SK-N-SH (cell line): ENCODE measurements at regions not wholly inside any gene's neighbourhood (a gene's known extent, or its start where the extent isn't known, plus 50 kb on each side); places are given as distances from the start of the nearest gene placed in this dataset.

Source experiments
- CTCF ChIA-PET: fragments of 300-600, 350-600 bp; formaldehyde crosslinking; extraction: SDS; loops from one replicate; lab custom pipeline; 2021; lab: Yijun Ruan, JAX
- POLR2A ChIA-PET: fragments of 350-600 bp; sonication (Branson Sonifier 250); formaldehyde crosslinking; extraction: SDS; loops from one replicate; lab custom pipeline; 2020; ENCODE audit warnings: antibody characterized with exemption, inconsistent platforms; lab: Yijun Ruan, JAX
- DNase-seq: peaks from one replicate; pipeline ENCODE4 v3.0.0; 2012
- H2AFZ ChIP-seq: fragments of 200-600 bp; sonication (generic); 2 replicates; pipeline ENCODE4 v1.8.1; 2016; ENCODE audit warnings: antibody characterized with exemption, mild to moderate bottlenecking, low read depth
- H3F3A ChIP-seq: fragments of 200-600 bp; sonication (generic); replicated peaks from 2 replicates; pipeline ENCODE3; 2016; ENCODE audit warnings: antibody characterized with exemption, mild to moderate bottlenecking; ENCODE audit not compliant: insufficient read depth
- H3K27ac ChIP-seq, 2 experiments: fragments of 200-500 bp in 1 of 2; fragments of 200-600 bp in 1 of 2; sonication (Bioruptor generic) in 1 of 2; sonication (generic), shearing (Covaris generic) in 1 of 2; 2 replicates each; pipeline versions ENCODE4 v1.5.1 to v1.6.1; 2014 to 2016; ENCODE audit warnings: low read depth in 2 of 2, inconsistent platforms in 1 of 2, low read length in 1 of 2, mild to moderate bottlenecking in 1 of 2, mixed read lengths in 1 of 2
- H3K27me3 ChIP-seq: fragments of 200-600 bp; sonication (generic), shearing (Covaris generic); 2 replicates; pipeline ENCODE4 v1.6.1; 2016; ENCODE audit warnings: mixed run types; ENCODE audit not compliant: insufficient read depth
- H3K36me3 ChIP-seq, 2 experiments: fragments of 200-500 bp in 1 of 2; fragments of 200-600 bp in 1 of 2; sonication (Bioruptor generic) in 1 of 2; sonication (generic) in 1 of 2; replicated peaks in 1 of 2; 2 replicates each; pipeline versions ENCODE3 to v1.5.1; 2014 to 2016; ENCODE audit warnings: low read length in 1 of 2, mild to moderate bottlenecking in 1 of 2; ENCODE audit not compliant: insufficient read depth in 2 of 2, control insufficient read depth in 1 of 2
- H3K4me1 ChIP-seq, 2 experiments: fragments of 200-500 bp in 1 of 2; fragments of 200-600 bp in 1 of 2; sonication (Bioruptor generic) in 1 of 2; sonication (generic), shearing (Covaris generic) in 1 of 2; 2 replicates each; pipeline versions ENCODE4 v1.5.1 to v1.6.1; 2014 to 2016; ENCODE audit warnings: low read depth in 1 of 2, low read length in 1 of 2, mixed run types in 1 of 2; ENCODE audit not compliant: insufficient read depth in 2 of 2, control insufficient read depth in 1 of 2
- H3K4me2 ChIP-seq: fragments of 200-600 bp; sonication (generic), shearing (Covaris generic); 2 replicates; pipeline ENCODE4 v1.6.1; 2017; ENCODE audit warnings: mixed run types
- H3K4me3 ChIP-seq, 2 experiments: fragments of 200-500 bp in 1 of 2; fragments of 200-600 bp in 1 of 2; sonication (Bioruptor generic) in 1 of 2; sonication (generic), shearing (Covaris generic) in 1 of 2; 2 replicates each; pipeline versions ENCODE4 v1.5.1 to v1.8.1; 2014 to 2016; ENCODE audit warnings: low read depth in 2 of 2, inconsistent platforms in 1 of 2, low read length in 1 of 2, mild to moderate bottlenecking in 1 of 2, mixed read lengths in 1 of 2, moderate library complexity in 1 of 2
- H3K79me2 ChIP-seq: fragments of 200-600 bp; sonication (generic); 2 replicates; pipeline ENCODE4 v1.8.1; 2017; ENCODE audit warnings: mild to moderate bottlenecking; ENCODE audit not compliant: insufficient read depth
- H3K9ac ChIP-seq: fragments of 200-600 bp; sonication (generic); 2 replicates; pipeline ENCODE4 v1.6.1; 2017; ENCODE audit warnings: mixed run types
- H3K9me2 ChIP-seq: fragments of 200-600 bp; sonication (generic); 2 replicates; pipeline ENCODE4 v1.6.1; 2017; ENCODE audit warnings: mixed run types
- H3K9me3 ChIP-seq: fragments of 200-600 bp; sonication (generic); 2 replicates; pipeline ENCODE4 v1.6.1; 2017; ENCODE audit warnings: mixed run types, mild to moderate bottlenecking, moderate library complexity
- H4K20me1 ChIP-seq: fragments of 200-600 bp; sonication (generic); 2 replicates; pipeline ENCODE4 v1.6.1; 2017; ENCODE audit warnings: mild to moderate bottlenecking, mixed run types; ENCODE audit not compliant: insufficient read depth
- ELF1 ChIP-seq: IDR thresholded peaks from 2 replicates; pipeline ENCODE4 v1.4.0; 2012
- FOSL2 ChIP-seq: IDR thresholded peaks from 2 replicates; pipeline ENCODE4 v1.4.0; 2012; ENCODE audit warnings: low read depth, mild to moderate bottlenecking, moderate library complexity, borderline replicate concordance
- FOXM1 ChIP-seq: IDR thresholded peaks from 2 replicates; pipeline ENCODE4 v1.4.0; 2012; ENCODE audit warnings: low read depth, mild to moderate bottlenecking
- GABPA ChIP-seq: IDR thresholded peaks from 2 replicates; pipeline ENCODE4 v1.4.0; 2012; ENCODE audit warnings: low read depth, mild to moderate bottlenecking
- GATA2 ChIP-seq: sonication (generic); formaldehyde crosslinking; IDR thresholded peaks from 2 replicates; pipeline ENCODE4 v1.5.0; 2020; ENCODE audit warnings: mild to moderate bottlenecking, missing genetic modification reagents
- JUND ChIP-seq: IDR thresholded peaks from 2 replicates; pipeline ENCODE4 v1.4.0; 2012
- MXI1 ChIP-seq: IDR thresholded peaks from 2 replicates; pipeline ENCODE4 v1.6.1; 2012; ENCODE audit warnings: mild to moderate bottlenecking, low read depth, low read length, improper control_type of control experiment
- NFIC ChIP-seq: IDR thresholded peaks from 2 replicates; pipeline ENCODE4 v1.4.0; 2012; ENCODE audit warnings: borderline replicate concordance
- NRF1 ChIP-seq: IDR thresholded peaks from 2 replicates; pipeline ENCODE4 v1.6.1; 2012; ENCODE audit warnings: low read depth, mild to moderate bottlenecking, low read length
- POLR2AphosphoS5 ChIP-seq: IDR thresholded peaks from 2 replicates; pipeline ENCODE4 v1.6.1; 2012; ENCODE audit warnings: low read depth, low read length
- RFX5 ChIP-seq: IDR thresholded peaks from 2 replicates; pipeline ENCODE4 v1.6.1; 2012; ENCODE audit warnings: mild to moderate bottlenecking, improper control_type of control experiment, low read length
- RXRA ChIP-seq: IDR thresholded peaks from 2 replicates; pipeline ENCODE4 v1.4.0; 2012; ENCODE audit warnings: low read depth, mild to moderate bottlenecking, borderline replicate concordance
- SIN3A ChIP-seq: IDR thresholded peaks from 2 replicates; pipeline ENCODE4 v1.6.1; 2012; ENCODE audit warnings: low read depth, mild to moderate bottlenecking, low read length, moderate library complexity, borderline replicate concordance
- TAF1 ChIP-seq: IDR thresholded peaks from 2 replicates; pipeline ENCODE4 v1.6.1; 2012; ENCODE audit warnings: low read depth, mild to moderate bottlenecking, low read length, moderate library complexity, borderline replicate concordance
- YY1 ChIP-seq: IDR thresholded peaks from 2 replicates; pipeline ENCODE4 v1.4.0; 2012; ENCODE audit warnings: low read depth, mild to moderate bottlenecking
- WGBS: methylation state at CpG from one replicate; pipeline ENCODE4 v1.1.6; 2017; ENCODE audit warnings: low lambda C conversion rate; 5-methylcytosine and 5-hydroxymethylcytosine counted together
- TF ChIP-seq, protein P1 (sequence below): IDR thresholded peaks from 2 replicates; pipeline ENCODE4 v1.4.0; 2012; ENCODE audit warnings: low read depth, borderline replicate concordance
- TF ChIP-seq, protein P2 (sequence below): IDR thresholded peaks from 2 replicates; pipeline ENCODE4 v1.4.0; 2012; ENCODE audit warnings: low read depth, borderline replicate concordance
- TF ChIP-seq, protein P3 (sequence below): IDR thresholded peaks from 2 replicates; pipeline ENCODE4; 2012

DNA sequence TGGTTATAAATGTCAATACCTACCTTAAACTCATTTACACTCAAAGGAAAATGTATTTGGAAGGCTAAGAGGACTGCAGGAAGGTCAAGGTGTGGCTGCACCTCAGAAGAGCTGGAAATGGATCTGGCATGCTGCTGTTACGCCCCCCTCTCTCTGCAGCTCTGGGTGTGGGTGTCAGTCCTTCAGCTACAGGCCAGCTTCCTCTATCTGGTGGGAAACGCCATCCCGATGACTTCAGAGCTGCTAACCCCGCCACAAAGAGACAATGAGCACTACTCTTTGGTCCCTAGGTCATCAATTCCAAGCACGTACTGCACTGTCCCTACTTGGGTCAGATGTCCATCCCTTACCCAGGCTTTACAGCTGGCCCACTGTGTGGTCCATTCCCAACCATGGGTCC, 74.2 kb downstream of the TEX35 start:
- Histone ChIP-seq H3K9ac (no peak overlapping the region), H3K4me3 (no peak overlapping the region), H3K9me3 (no peaks in the 10 kb centered on the region), H2AFZ (no peak overlapping the region), H3K27me3 (no peaks in the 10 kb centered on the region), H3F3A (no peaks in the 10 kb centered on the region), H3K4me2 (no peak overlapping the region), H3K27ac (no peak overlapping the region), H3K4me1 (no peaks in the 10 kb centered on the region), H3K79me2 (no peaks in the 10 kb centered on the region), H4K20me1 (no peaks in the 10 kb centered on the region), H3K9me2 (no peaks in the 10 kb centered on the region), H3K36me3 (no peaks in the 10 kb centered on the region)
- TF ChIP-seq GATA2 (CRISPR knock-in tag) = no peak
- TF ChIP-seq, protein P1, sequence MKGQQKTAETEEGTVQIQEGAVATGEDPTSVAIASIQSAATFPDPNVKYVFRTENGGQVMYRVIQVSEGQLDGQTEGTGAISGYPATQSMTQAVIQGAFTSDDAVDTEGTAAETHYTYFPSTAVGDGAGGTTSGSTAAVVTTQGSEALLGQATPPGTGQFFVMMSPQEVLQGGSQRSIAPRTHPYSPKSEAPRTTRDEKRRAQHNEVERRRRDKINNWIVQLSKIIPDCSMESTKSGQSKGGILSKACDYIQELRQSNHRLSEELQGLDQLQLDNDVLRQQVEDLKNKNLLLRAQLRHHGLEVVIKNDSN = no peak
- no peak for TF ChIP-seq TAF1
- TF ChIP-seq NRF1 = no peak
- TF ChIP-seq SIN3A = no peak
- no peak for TF ChIP-seq NFIC
- no peak for TF ChIP-seq RFX5
- TF ChIP-seq POLR2AphosphoS5 = no peak
- TF ChIP-seq ELF1 = no peak
- TF ChIP-seq MXI1 = no peak
- no peak for TF ChIP-seq RXRA
- TF ChIP-seq, protein P2, sequence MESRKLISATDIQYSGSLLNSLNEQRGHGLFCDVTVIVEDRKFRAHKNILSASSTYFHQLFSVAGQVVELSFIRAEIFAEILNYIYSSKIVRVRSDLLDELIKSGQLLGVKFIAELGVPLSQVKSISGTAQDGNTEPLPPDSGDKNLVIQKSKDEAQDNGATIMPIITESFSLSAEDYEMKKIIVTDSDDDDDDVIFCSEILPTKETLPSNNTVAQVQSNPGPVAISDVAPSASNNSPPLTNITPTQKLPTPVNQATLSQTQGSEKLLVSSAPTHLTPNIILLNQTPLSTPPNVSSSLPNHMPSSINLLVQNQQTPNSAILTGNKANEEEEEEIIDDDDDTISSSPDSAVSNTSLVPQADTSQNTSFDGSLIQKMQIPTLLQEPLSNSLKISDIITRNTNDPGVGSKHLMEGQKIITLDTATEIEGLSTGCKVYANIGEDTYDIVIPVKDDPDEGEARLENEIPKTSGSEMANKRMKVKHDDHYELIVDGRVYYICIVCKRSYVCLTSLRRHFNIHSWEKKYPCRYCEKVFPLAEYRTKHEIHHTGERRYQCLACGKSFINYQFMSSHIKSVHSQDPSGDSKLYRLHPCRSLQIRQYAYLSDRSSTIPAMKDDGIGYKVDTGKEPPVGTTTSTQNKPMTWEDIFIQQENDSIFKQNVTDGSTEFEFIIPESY = no peak
- TF ChIP-seq JUND = no peak
- no peak for TF ChIP-seq GABPA
- TF ChIP-seq FOSL2 = no peak
- no peak for TF ChIP-seq FOXM1
- TF ChIP-seq, protein P3, sequence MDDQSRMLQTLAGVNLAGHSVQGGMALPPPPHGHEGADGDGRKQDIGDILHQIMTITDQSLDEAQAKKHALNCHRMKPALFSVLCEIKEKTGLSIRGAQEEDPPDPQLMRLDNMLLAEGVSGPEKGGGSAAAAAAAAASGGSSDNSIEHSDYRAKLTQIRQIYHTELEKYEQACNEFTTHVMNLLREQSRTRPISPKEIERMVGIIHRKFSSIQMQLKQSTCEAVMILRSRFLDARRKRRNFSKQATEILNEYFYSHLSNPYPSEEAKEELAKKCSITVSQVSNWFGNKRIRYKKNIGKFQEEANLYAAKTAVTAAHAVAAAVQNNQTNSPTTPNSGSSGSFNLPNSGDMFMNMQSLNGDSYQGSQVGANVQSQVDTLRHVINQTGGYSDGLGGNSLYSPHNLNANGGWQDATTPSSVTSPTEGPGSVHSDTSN = no peak
- TF ChIP-seq YY1 = no peak
- CTCF ChIA-PET = interaction anchor here (1.1 to 2.0 kb wide), 4 partner anchors 12 to 188 kb away, joined by 3 to 9 read pairs (median 3); no protein-coding TSS in a partner anchor
- DNase-seq = no peak
- POLR2A ChIA-PET = no interaction called here
- WGBS = 62% methylated on average over 5 of the region's 5 CpGs
